Keratinocyte (primary cell): ENCODE measurements at regions not wholly inside any gene's neighbourhood (a gene's known extent, or its start where the extent isn't known, plus 50 kb on each side); places are given as distances from the start of the nearest gene placed in this dataset.

ENCODE experiments used
- DNase-seq: peaks from one replicate; pipeline ENCODE4 v3.0.0-alpha.2; 2011; ENCODE audit warnings: low read depth, missing footprints, low spot score
- FAIRE-seq: peaks from 2 replicates; lab custom pipeline; 2011; peaks lifted over from hg19 to GRCh38; lab: Jason Lieb, UNC
- H2AFZ ChIP-seq: 2 replicates; pipeline ENCODE4 v1.6.0; 2012; ENCODE audit warnings: low read length, control low read depth, inconsistent platforms; ENCODE audit not compliant: control insufficient read depth
- H3K27ac ChIP-seq: 2 replicates; pipeline ENCODE4 v1.5.1; 2011; ENCODE audit warnings: low read length; ENCODE audit not compliant: control insufficient read depth, insufficient read depth
- H3K27me3 ChIP-seq: 3 replicates; pipeline ENCODE4 v1.6.0; 2011; ENCODE audit warnings: low read length; ENCODE audit not compliant: control insufficient read depth, insufficient read depth; ENCODE audit errors: extremely low read depth
- H3K36me3 ChIP-seq, 2 experiments: 2 replicates in 1 of 2; 3 replicates in 1 of 2; pipeline ENCODE4 v1.5.1; 2011; ENCODE audit warnings: low read length in 2 of 2, mild to moderate bottlenecking in 1 of 2; ENCODE audit not compliant: control insufficient read depth in 2 of 2, insufficient read depth in 2 of 2; ENCODE audit errors: extremely low read depth in 1 of 2
- H3K4me1 ChIP-seq: 3 replicates; pipeline ENCODE4 v1.5.1; 2011; ENCODE audit warnings: low read length; ENCODE audit not compliant: control insufficient read depth, insufficient read depth; ENCODE audit errors: extremely low read depth
- H3K4me2 ChIP-seq: 3 replicates; pipeline ENCODE4 v1.6.0; 2011; ENCODE audit warnings: low read depth, low read length; ENCODE audit not compliant: control insufficient read depth, insufficient read depth; ENCODE audit errors: extremely low read depth
- H3K4me3 ChIP-seq, 3 experiments: fragments of 200-600 bp in 1 of 3; sonication (generic) in 1 of 3; 2 replicates in 2 of 3; 3 replicates in 1 of 3; pipeline ENCODE4 v1.5.1; 2011 to 2016; ENCODE audit warnings: low read length in 3 of 3, mild to moderate bottlenecking in 3 of 3, control low read depth in 2 of 3, inconsistent platforms in 1 of 3, low read depth in 1 of 3, mixed read lengths in 1 of 3, mixed run types in 1 of 3, moderate library complexity in 1 of 3; ENCODE audit not compliant: control insufficient read depth in 2 of 3, insufficient read depth in 2 of 3; ENCODE audit errors: extremely low read depth in 1 of 3
- H3K79me2 ChIP-seq: 2 replicates; pipeline ENCODE4 v1.6.0; 2012; ENCODE audit warnings: low read length; ENCODE audit not compliant: control insufficient read depth, insufficient read depth
- H3K9ac ChIP-seq: 3 replicates; pipeline ENCODE4 v1.6.0; 2011; ENCODE audit warnings: low read length; ENCODE audit not compliant: control insufficient read depth, insufficient read depth; ENCODE audit errors: extremely low read depth
- H3K9me1 ChIP-seq: 3 replicates; pipeline ENCODE4 v1.6.0; 2011; ENCODE audit warnings: low read length; ENCODE audit not compliant: control insufficient read depth, insufficient read depth; ENCODE audit errors: extremely low read depth
- H3K9me3 ChIP-seq: 2 replicates; pipeline ENCODE4 v1.5.1; 2012; ENCODE audit warnings: low read depth, low read length; ENCODE audit not compliant: control insufficient read depth
- H4K20me1 ChIP-seq: 3 replicates; pipeline ENCODE4 v1.6.0; 2011; ENCODE audit warnings: low read length; ENCODE audit not compliant: control insufficient read depth, insufficient read depth; ENCODE audit errors: extremely low read depth
- CTCF ChIP-seq, 3 experiments: IDR thresholded peaks in 1 of 3; conservative IDR thresholded peaks in 1 of 3; optimal IDR thresholded peaks in 1 of 3; 2 replicates in 2 of 3; 3 replicates in 1 of 3; pipeline versions ENCODE3 to v1.5.1; 2011; ENCODE audit warnings: low read length in 3 of 3, mild to moderate bottlenecking in 3 of 3, moderate library complexity in 2 of 3, control low read depth in 1 of 3, inconsistent platforms in 1 of 3; ENCODE audit not compliant: insufficient read depth in 2 of 3; ENCODE audit errors: extremely low read depth in 1 of 3
- EZH2 ChIP-seq: IDR thresholded peaks from one replicate; pipeline ENCODE4 v1.6.1; 2012; ENCODE audit warnings: inconsistent platforms, mild to moderate bottlenecking, low read length, moderate library complexity
- dilution Hi-C: fragments of 300-500 bp; cut with MboI; formaldehyde crosslinking; loops from one replicate; pipeline ENCODE4 v1.7.0; 2020; ENCODE audit warnings: low sequenced_read_pairs; ENCODE audit not compliant: extremely low pct_ligation_motif_present

GRCh38 chr20:21569586-21569985 lies 55.7 kb upstream of the NKX2-2 start:
- TF ChIP-seq CTCF (optimal IDR thresholded peaks at IDR 0.05 in 1 of 3, IDR thresholded peaks at IDR 0.05 in 1 of 3, conservative IDR thresholded peaks at IDR 0.05 in 1 of 3; ENCODE audit: extremely low read depth in 1 of 3, insufficient read depth in 2 of 3, low read length in 3 of 3) (no peak), EZH2 (no peak)
- H3K9me3 ChIP-seq: no peaks in the 10 kb centered on the region
- no peak overlapping the region for H3K4me3 ChIP-seq
- no peak overlapping the region for H2AFZ ChIP-seq
- dilution Hi-C loops: no loop called here
- H3K4me1 ChIP-seq: no peaks in the 10 kb centered on the region
- FAIRE-seq: no peak
- H4K20me1 ChIP-seq: no peaks in the 10 kb centered on the region
- no peaks in the 10 kb centered on the region for H3K9me1 ChIP-seq
- H3K4me2 ChIP-seq: no peak overlapping the region
- no peak overlapping the region for H3K9ac ChIP-seq
- no peaks in the 10 kb centered on the region for H3K36me3 ChIP-seq
- H3K79me2 ChIP-seq: no peaks in the 10 kb centered on the region
- H3K27me3 ChIP-seq: no peaks in the 10 kb centered on the region
- H3K27ac ChIP-seq: no peak overlapping the region
- DNase-seq: no peak

GRCh38 chr20:21564127-21564773 lies 50.4 kb upstream of the NKX2-2 start:
- no peak for DNase-seq
- Histone ChIP-seq H3K79me2 (no peaks in the 10 kb centered on the region), H4K20me1 (no peaks in the 10 kb centered on the region), H3K4me3 (no peak overlapping the region), H3K4me2 (no peak overlapping the region), H3K9ac (no peak overlapping the region), H3K36me3 (no peaks in the 10 kb centered on the region), H3K27me3 (no peaks in the 10 kb centered on the region), H3K9me3 (no peaks in the 10 kb centered on the region), H2AFZ (no peak overlapping the region), H3K27ac (no peak overlapping the region), H3K9me1 (no peaks in the 10 kb centered on the region), H3K4me1 (no peaks in the 10 kb centered on the region)
- TF ChIP-seq CTCF (optimal IDR thresholded peaks at IDR 0.05 in 1 of 3, IDR thresholded peaks at IDR 0.05 in 1 of 3, conservative IDR thresholded peaks at IDR 0.05 in 1 of 3; ENCODE audit: extremely low read depth in 1 of 3, insufficient read depth in 2 of 3, low read length in 3 of 3) (no peak), EZH2 (no peak)
- no peak for FAIRE-seq
- dilution Hi-C loops: no loop called here
